Mucosa of descending colon (tissue), 3 donors: ENCODE measurements at regions not wholly inside any gene's neighbourhood (a gene's known extent, or its start where the extent isn't known, plus 50 kb on each side); places are given as distances from the start of the nearest gene placed in this dataset.

ENCODE experiments used
- ATAC-seq: fragments of 200-7000 bp; cut with Tn5 transposase; one replicate; pipeline ENCODE4 v1.9.1; 2020; ENCODE audit warnings: mild to moderate bottlenecking, moderate library complexity
- DNase-seq, 3 donors: peaks; one replicate each; pipeline ENCODE4 v3.0.0-alpha.2; 2020
- H3K36me3 ChIP-seq: fragments of 200-600 bp; one replicate; pipeline ENCODE4 v1.8.0; 2021; ENCODE audit warnings: low read depth, mild to moderate bottlenecking
- H3K4me1 ChIP-seq: fragments of 200-600 bp; one replicate; pipeline ENCODE4 v1.8.0; 2021; ENCODE audit warnings: low read depth, mild to moderate bottlenecking
- H3K4me3 ChIP-seq: fragments of 200-600 bp; one replicate; pipeline ENCODE4 v1.8.0; 2021; ENCODE audit warnings: mild to moderate bottlenecking
- H3K9me3 ChIP-seq: fragments of 200-600 bp; one replicate; pipeline ENCODE4 v1.8.0; 2021; ENCODE audit warnings: mild to moderate bottlenecking
- CTCF ChIP-seq: fragments of 200-600 bp; IDR thresholded peaks from one replicate; pipeline ENCODE4 v1.8.0; 2022; ENCODE audit warnings: antibody characterized with exemption, mild to moderate bottlenecking
- intact Hi-C, 2 donors: fragments of 100-400 bp; cut with DNase I in 1 of 2; cut with micrococcal nuclease in 1 of 2; formaldehyde crosslinking; loops; one replicate each; pipeline versions ENCODE4 v1.11.0 to v1.11.1; 2022; cut with DNase I, micrococcal nuclease
- donor health status: DM: no; HTN: no; CAD: no; lungs with moderate emphysema.
- donor health status: DM: no; HTN: no; CAD: no.
- donor health status: DM: no; HTN: yes; CAD: no.

GRCh38 chr15:27694506-27695087 is 404.5 kb downstream of the OCA2 start:
- intact Hi-C loops, result no loop called here
- no peak for ATAC-seq
- Histone ChIP-seq H3K4me1 (no peaks in the 10 kb centered on the region), H3K4me3 (no peak overlapping the region), H3K9me3 (peaks cover 70% of the 10 kb centered on the region), H3K36me3 (no peaks in the 10 kb centered on the region)
- no peak for DNase-seq
- TF ChIP-seq CTCF, result no peak

- no peaks in the 10 kb centered on the region for H3K4me1 ChIP-seq
- TF ChIP-seq CTCF, result no peak
- peaks cover 75% of the 10 kb centered on the region for H3K9me3 ChIP-seq
- H3K36me3 ChIP-seq, result no peaks in the 10 kb centered on the region
- no peak for ATAC-seq
- no peak overlapping the region for H3K4me3 ChIP-seq
- intact Hi-C loops, result no loop called here
- DNase-seq, result no peak
These were observed 405.8 kb downstream of the OCA2 start for GRCh38 chr15:27693280-27693679.

DNA sequence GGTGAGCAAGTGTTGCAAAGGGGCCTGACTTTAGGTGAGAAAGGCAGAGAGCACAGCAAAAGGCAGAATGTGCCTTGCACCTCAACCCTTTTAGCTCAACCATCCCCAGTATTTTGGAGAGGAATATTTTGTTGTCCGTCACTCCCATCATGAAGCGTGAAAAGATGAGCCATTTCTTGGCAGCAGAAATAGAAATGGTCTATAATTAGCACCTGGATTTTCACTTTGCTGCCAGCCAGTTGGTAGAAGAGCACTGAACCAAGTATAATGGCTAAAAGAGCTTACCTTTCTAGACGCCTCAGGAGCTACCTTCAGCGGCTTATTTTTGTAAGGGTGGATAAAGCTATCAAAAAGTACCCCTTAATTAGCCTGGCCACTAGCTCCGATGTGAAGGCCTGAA is 406.7 kb downstream of the OCA2 start:
- Histone ChIP-seq H3K36me3 (no peaks in the 10 kb centered on the region), H3K4me1 (no peaks in the 10 kb centered on the region), H3K4me3 (no peak overlapping the region), H3K9me3 (peaks cover 72% of the 10 kb centered on the region)
- no peak for TF ChIP-seq CTCF
- DNase-seq (no peak), ATAC-seq (no peak)
- intact Hi-C loops, result no loop called here

DNA sequence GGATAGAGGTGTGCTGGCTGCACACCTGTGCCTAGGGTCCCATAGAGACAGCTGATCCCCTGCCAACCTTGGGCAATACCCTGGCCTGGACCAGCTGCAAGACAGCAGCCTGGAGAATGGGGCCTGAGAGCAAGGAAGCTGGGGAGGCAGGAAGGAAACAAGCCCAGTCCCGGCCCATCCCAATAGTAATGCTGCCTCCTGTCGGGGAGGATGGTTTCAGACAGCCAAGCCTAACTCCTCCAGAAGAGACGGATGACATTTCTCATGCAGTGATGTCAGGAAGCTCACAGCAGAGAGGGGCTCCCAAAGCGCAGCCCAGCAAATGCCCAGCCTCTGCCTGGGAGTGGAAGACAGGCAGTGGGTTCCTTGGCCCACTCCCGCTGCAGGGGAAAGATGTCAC is 408.8 kb downstream of the OCA2 start:
- Histone ChIP-seq H3K4me3 (no peak overlapping the region), H3K4me1 (no peaks in the 10 kb centered on the region), H3K36me3 (no peaks in the 10 kb centered on the region), H3K9me3 (peaks cover 65% of the 10 kb centered on the region)
- ATAC-seq, result no peak
- intact Hi-C loops, result no loop called here
- DNase-seq, result no peak
- no peak for TF ChIP-seq CTCF

DNA sequence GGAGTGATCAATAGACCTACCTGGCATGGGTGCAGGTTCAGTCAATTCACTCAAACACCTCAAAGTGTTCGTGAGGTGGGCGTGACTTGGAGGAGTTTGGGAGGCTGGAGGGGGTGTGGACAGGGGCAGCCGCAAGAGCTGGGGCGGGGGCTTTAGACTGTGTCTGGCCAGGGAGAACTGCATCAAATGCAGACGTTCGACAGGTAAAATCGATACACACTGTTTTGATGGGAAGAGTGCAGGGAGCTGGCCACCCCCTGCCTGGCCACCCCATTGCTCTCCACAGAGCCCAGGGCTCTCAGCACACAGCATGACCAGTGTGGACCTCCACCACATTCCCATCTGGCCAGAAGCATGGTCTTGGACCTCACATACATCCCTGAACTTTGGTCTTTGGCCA is 412.1 kb downstream of the OCA2 start:
- Histone ChIP-seq H3K36me3 (no peaks in the 10 kb centered on the region), H3K9me3 (peaks cover 62% of the 10 kb centered on the region), H3K4me3 (no peak overlapping the region), H3K4me1 (no peaks in the 10 kb centered on the region)
- no peak for DNase-seq
- no peak for TF ChIP-seq CTCF
- no peak for ATAC-seq
- intact Hi-C loops, result no loop called here

DNA sequence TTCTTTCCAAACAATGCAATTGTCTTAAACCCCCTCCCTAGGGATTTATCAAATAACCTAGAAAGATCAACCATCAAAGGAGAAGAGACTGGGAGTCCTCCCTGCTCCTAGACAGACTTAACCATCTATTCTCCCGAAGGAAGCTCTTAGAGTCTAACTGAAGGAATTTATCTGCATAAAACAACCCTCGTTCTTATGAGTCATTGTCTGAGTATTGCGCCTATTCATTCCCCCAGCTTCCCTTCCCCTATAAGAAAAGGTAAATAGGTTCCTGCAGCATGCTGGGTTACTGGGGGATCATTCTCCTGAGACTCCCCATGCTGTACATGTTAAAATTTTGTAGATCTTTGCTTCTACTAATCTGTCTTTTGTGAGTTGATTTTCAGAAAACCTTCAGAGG is 412.7 kb downstream of the OCA2 start:
- H3K9me3 ChIP-seq, result peaks cover 66% of the 10 kb centered on the region
- no peaks in the 10 kb centered on the region for H3K4me1 ChIP-seq
- H3K36me3 ChIP-seq, result no peaks in the 10 kb centered on the region
- H3K4me3 ChIP-seq, result no peak overlapping the region
- intact Hi-C loops, result no loop called here
- TF ChIP-seq CTCF, result no peak
- ATAC-seq (no peak), DNase-seq (no peak)
